DOHH2 (cell line): ENCODE measurements at regions not wholly inside any gene's neighbourhood (a gene's known extent, or its start where the extent isn't known, plus 50 kb on each side); places are given as distances from the start of the nearest gene placed in this dataset.

Experiments
- CTCF ChIP-seq: fragments of 200-600 bp; sonication (generic); IDR thresholded peaks from one replicate; pipeline ENCODE4 v1.5.1; 2014; ENCODE audit warnings: antibody characterized with exemption, mild to moderate bottlenecking, low read depth, low read length; ENCODE audit not compliant: poor library complexity, severe bottlenecking
- EZH2phosphoT487 ChIP-seq: fragments of 200-600 bp; sonication (generic); IDR thresholded peaks from 2 replicates; pipeline ENCODE4 v1.6.1; 2017; ENCODE audit warnings: borderline replicate concordance, mild to moderate bottlenecking, antibody characterized with exemption, low read length, moderate library complexity, mixed read lengths

GRCh38 chr18:57930476-57930875 is 113.5 kb upstream of the NEDD4L start:
- TF ChIP-seq CTCF (no peak), EZH2phosphoT487 (no peak)
